ENCODE measurements at regions not wholly inside any gene's neighbourhood (a gene's known extent, or its start where the extent isn't known, plus 50 kb on each side); places are given as distances from the start of the nearest gene placed in this dataset.
"Not testable (repeated sequence)": the region's sequence is repeated elsewhere in the genome, so short reads cannot be mapped to it uniquely, and the experiment has no call there.

DNA sequence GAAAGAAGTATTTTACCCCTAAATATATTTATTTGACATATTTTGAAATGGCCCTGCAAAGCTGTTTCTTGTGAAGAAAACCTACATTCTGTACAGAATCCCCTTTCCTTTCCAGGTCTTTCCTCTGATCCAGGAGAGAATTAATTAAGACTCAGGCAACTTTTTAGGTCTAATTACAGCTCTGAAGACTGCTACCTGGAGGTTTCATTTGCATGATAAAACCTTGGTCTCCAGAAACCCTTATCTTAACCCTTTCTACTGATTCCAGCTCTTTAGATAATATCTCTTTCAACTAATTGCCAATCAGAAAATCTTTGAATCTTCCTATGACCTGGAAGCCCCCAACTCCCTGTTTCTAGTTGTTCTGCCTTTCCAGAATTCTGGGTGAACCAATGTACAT lies 224.0 kb downstream of the FAM47A start:
- no peak for DNase-seq (ENCODE audit: extremely low spot score, unreplicated experiment)
- no peaks in the 10 kb centered on the region for H3K36me3 Mint-ChIP-seq
- TF ChIP-seq, protein P1, sequence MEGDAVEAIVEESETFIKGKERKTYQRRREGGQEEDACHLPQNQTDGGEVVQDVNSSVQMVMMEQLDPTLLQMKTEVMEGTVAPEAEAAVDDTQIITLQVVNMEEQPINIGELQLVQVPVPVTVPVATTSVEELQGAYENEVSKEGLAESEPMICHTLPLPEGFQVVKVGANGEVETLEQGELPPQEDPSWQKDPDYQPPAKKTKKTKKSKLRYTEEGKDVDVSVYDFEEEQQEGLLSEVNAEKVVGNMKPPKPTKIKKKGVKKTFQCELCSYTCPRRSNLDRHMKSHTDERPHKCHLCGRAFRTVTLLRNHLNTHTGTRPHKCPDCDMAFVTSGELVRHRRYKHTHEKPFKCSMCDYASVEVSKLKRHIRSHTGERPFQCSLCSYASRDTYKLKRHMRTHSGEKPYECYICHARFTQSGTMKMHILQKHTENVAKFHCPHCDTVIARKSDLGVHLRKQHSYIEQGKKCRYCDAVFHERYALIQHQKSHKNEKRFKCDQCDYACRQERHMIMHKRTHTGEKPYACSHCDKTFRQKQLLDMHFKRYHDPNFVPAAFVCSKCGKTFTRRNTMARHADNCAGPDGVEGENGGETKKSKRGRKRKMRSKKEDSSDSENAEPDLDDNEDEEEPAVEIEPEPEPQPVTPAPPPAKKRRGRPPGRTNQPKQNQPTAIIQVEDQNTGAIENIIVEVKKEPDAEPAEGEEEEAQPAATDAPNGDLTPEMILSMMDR (conservative IDR thresholded peaks at IDR 0.05), result no peak
- H3K4me3 Mint-ChIP-seq, result no peak overlapping the region
- peak overlapping the region; percentile 93 for H3K27ac Mint-ChIP-seq
- peaks cover 19% of the 10 kb centered on the region for H3K4me1 Mint-ChIP-seq (ENCODE audit: unreplicated experiment)
- no peaks in the 10 kb centered on the region for H3K27me3 Mint-ChIP-seq
- no peaks in the 10 kb centered on the region for H3K9me3 Mint-ChIP-seq

DNA sequence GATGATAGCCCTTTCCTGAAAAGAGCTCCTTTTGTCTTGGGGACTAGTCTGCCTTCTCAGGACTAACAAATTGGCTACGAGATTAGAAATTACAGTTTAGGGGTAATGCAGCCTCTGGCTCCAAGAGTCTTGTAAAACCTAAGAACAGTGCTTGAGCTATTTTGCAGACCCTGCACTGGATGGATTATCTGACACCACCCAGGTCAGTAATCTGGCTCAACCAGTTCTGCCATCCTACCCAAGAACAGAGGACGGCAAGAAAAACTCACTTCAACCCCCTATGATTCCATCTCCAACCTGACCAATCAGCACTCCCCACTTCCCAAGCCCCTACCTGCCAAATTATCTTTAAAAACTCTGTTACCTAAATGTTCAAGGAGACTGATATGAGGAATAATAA lies 225.1 kb downstream of the FAM47A start:
- no peak for DNase-seq (ENCODE audit: extremely low spot score, unreplicated experiment)
- no peaks in the 10 kb centered on the region for H3K27me3 Mint-ChIP-seq
- peak overlapping the region; percentile 71 for H3K4me3 Mint-ChIP-seq
- H3K36me3 Mint-ChIP-seq, result no peaks in the 10 kb centered on the region
- H3K27ac Mint-ChIP-seq, result peak overlapping the region; percentile 93
- TF ChIP-seq, protein P1 (conservative IDR thresholded peaks at IDR 0.05), result no peak
- peaks cover 19% of the 10 kb centered on the region for H3K4me1 Mint-ChIP-seq (ENCODE audit: unreplicated experiment)
- H3K9me3 Mint-ChIP-seq, result no peaks in the 10 kb centered on the region

DNA sequence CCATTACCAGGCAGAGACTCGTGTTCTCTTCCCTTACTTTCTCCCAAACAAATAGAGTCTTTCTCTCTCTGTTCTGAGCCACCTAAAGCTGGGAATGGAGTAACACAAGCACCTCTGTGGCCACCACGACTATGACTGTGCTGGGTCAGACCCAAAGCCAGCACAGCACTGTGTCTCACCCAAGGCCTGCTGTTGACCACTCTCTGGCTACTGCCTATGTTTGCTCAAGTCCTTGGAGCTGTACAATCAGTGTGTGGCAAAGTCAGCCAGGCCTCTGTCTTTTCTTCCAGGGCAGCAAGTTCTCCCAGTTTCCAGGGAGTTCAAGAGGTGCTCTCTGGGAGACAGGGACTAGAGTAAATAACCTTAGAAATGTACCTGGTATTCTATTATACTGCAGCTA lies 239.4 kb downstream of the FAM47A start:
- H3K4me3 Mint-ChIP-seq, result no peak overlapping the region
- TF ChIP-seq, protein P1 (conservative IDR thresholded peaks at IDR 0.05), result no peak
- H3K4me1 Mint-ChIP-seq (ENCODE audit: unreplicated experiment), result no peaks in the 10 kb centered on the region
- no peaks in the 10 kb centered on the region for H3K27me3 Mint-ChIP-seq
- no peak for DNase-seq (ENCODE audit: extremely low spot score, unreplicated experiment)
- H3K9me3 Mint-ChIP-seq, result no peaks in the 10 kb centered on the region
- no peak overlapping the region for H3K27ac Mint-ChIP-seq
- no peaks in the 10 kb centered on the region for H3K36me3 Mint-ChIP-seq

DNA sequence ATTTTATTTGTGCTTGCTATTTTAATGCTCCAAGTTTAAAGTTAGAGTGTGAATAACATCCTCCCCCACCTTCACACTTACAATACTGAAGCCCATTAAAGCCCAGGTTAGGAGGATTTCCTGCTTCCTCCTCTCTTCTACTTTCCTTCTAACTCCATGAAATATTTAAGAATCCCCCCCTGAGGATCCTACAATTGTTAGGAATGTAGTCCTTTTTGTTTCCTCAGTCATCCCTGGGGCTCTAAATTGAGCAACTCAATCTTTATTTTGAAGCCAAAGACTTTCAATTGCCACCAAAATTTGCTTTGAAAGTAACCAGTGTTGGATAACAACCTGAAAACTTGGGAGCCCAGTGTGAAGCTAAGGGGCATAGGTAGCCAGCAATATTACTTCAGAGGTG lies 276.9 kb downstream of the FAM47A start:
- H3K4me1 Mint-ChIP-seq (ENCODE audit: unreplicated experiment), result no peaks in the 10 kb centered on the region

DNA sequence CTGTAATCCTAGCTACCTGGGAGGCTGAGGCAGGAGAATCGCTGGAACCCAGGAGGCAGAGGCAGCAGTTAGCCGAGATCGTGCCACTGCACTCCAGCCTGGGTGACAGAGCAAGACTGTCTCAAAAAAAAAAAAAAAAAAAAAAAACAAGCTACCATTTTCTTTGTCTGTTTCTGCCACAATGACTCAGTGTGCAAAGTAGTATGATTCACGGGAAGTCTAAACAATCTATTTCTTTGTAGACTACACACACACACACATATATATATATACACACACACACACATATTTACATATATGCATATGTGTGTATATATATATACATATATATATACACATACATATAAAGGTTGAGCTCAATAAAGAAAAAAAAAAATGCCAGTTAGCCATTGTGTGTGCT lies 280.0 kb downstream of the FAM47A start:
- H3K27ac Mint-ChIP-seq; H3K4me3 Mint-ChIP-seq; H3K9me3 Mint-ChIP-seq; DNase-seq (ENCODE audit: extremely low spot score, unreplicated experiment); H3K27me3 Mint-ChIP-seq; H3K4me1 Mint-ChIP-seq (ENCODE audit: unreplicated experiment); H3K36me3 Mint-ChIP-seq: not testable (repeated sequence)

More for the DNA sequence above, 276.9 kb downstream of the FAM47A start:
- no peaks in the 10 kb centered on the region for H3K36me3 Mint-ChIP-seq
- no peak for DNase-seq (ENCODE audit: extremely low spot score, unreplicated experiment)
- TF ChIP-seq, protein P1 (conservative IDR thresholded peaks at IDR 0.05), result no peak
- H3K27ac Mint-ChIP-seq, result no peak overlapping the region
- H3K9me3 Mint-ChIP-seq, result no peaks in the 10 kb centered on the region
- H3K4me3 Mint-ChIP-seq, result no peak overlapping the region
- no peaks in the 10 kb centered on the region for H3K27me3 Mint-ChIP-seq

DNA sequence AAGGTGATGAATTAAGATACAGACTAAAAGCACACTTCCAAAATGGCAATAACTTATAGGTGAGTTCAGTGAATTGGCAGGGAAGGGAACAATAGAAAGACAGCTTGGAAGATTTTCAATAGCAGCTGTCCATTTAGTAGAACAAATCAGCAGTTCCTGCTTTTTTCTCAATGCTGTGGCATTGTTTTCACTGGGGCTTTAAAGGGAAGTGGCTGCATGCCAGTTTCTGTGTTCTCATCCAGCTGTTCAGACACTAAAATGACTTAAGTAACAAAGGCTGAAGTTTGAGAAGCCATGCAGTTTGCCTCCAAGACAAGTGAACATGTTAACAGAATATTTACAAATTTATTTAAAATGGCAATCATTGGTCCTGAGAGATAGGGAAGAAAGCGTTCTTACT lies 291.9 kb downstream of the FAM47A start:
- H3K4me1 Mint-ChIP-seq (ENCODE audit: unreplicated experiment), result no peaks in the 10 kb centered on the region
- TF ChIP-seq, protein P1 (conservative IDR thresholded peaks at IDR 0.05), result no peak
- no peak overlapping the region for H3K27ac Mint-ChIP-seq
- H3K9me3 Mint-ChIP-seq, result no peaks in the 10 kb centered on the region
- H3K4me3 Mint-ChIP-seq, result no peak overlapping the region
- no peaks in the 10 kb centered on the region for H3K36me3 Mint-ChIP-seq
- no peaks in the 10 kb centered on the region for H3K27me3 Mint-ChIP-seq
- no peak for DNase-seq (ENCODE audit: extremely low spot score, unreplicated experiment)

All from type B pancreatic cell (in vitro differentiated cells).